GM23338 (cell line): ENCODE measurements at regions not wholly inside any gene's neighbourhood (a gene's known extent, or its start where the extent isn't known, plus 50 kb on each side); places are given as distances from the start of the nearest gene placed in this dataset.

Experiments
- CREB1 ChIP-seq: fragments of 250-450 bp; sonication (Bioruptor Pico); IDR thresholded peaks from 2 replicates; pipeline ENCODE4 v1.5.0; 2020; ENCODE audit warnings: low read depth, mild to moderate bottlenecking, moderate library complexity
- CTCF ChIP-seq, 2 experiments: fragments of 200-600 bp in 1 of 2; sonication (generic) in 1 of 2; conservative IDR thresholded peaks; 2 replicates each; pipeline versions ENCODE4 v1.5.1 to v1.6.1; 2016 to 2017; ENCODE audit warnings: antibody characterized with exemption in 2 of 2, low read depth in 2 of 2, mild to moderate bottlenecking in 2 of 2, moderate library complexity in 1 of 2
- ETS1 ChIP-seq: IDR thresholded peaks from 2 replicates; pipeline ENCODE4 v1.6.1; 2016; ENCODE audit warnings: antibody characterized with exemption
- EZH2 ChIP-seq: fragments of 200-600 bp; sonication (generic); IDR thresholded peaks from one replicate; pipeline ENCODE4 v1.8.0; 2017; ENCODE audit warnings: antibody characterized with exemption, mild to moderate bottlenecking, low read depth; ENCODE audit not compliant: unreplicated experiment
- EZH2phosphoT487 ChIP-seq: fragments of 200-600 bp; sonication (generic); IDR thresholded peaks from one replicate; pipeline ENCODE4 v1.8.1; 2018; ENCODE audit warnings: antibody characterized with exemption; ENCODE audit not compliant: unreplicated experiment
- JUNB ChIP-seq: IDR thresholded peaks from one replicate; pipeline ENCODE4 v1.6.1; 2016; ENCODE audit warnings: antibody characterized with exemption; ENCODE audit not compliant: unreplicated experiment
- NANOG ChIP-seq: IDR thresholded peaks from 2 replicates; pipeline ENCODE4 v1.6.1; 2016; ENCODE audit warnings: antibody characterized with exemption, borderline replicate concordance
- POLR2AphosphoS5 ChIP-seq: IDR thresholded peaks from 2 replicates; pipeline ENCODE4 v1.6.1; 2016; ENCODE audit warnings: antibody characterized with exemption, low read depth
- REST ChIP-seq: IDR thresholded peaks from one replicate; pipeline ENCODE4 v1.6.1; 2018; ENCODE audit warnings: antibody characterized with exemption; ENCODE audit not compliant: unreplicated experiment
- STAT1 ChIP-seq: IDR thresholded peaks from one replicate; pipeline ENCODE4 v1.6.1; 2016; ENCODE audit warnings: antibody characterized with exemption; ENCODE audit not compliant: unreplicated experiment
- ZNF114 ChIP-seq: fragments of 250-450 bp; sonication (Bioruptor Pico); IDR thresholded peaks from 2 replicates; pipeline ENCODE4 v1.5.0; 2020; ENCODE audit warnings: mild to moderate bottlenecking, moderate library complexity
- ZNF331 ChIP-seq: fragments of 250-450 bp; sonication (Bioruptor Pico); IDR thresholded peaks from 2 replicates; pipeline ENCODE4 v1.5.0; 2020; ENCODE audit warnings: low read depth, mild to moderate bottlenecking, moderate library complexity

GRCh38 chrX:45727761-45728160 is 527.1 kb upstream of the DIPK2B start:
- no peak for TF ChIP-seq CTCF (conservative IDR thresholded peaks at IDR 0.05; ENCODE audit: low read depth in 2 of 2)
- TF ChIP-seq POLR2AphosphoS5 = no peak
- TF ChIP-seq REST = no peak
- no peak for TF ChIP-seq ZNF331
- no peak for TF ChIP-seq EZH2phosphoT487
- TF ChIP-seq EZH2 = no peak
- TF ChIP-seq JUNB = no peak
- no peak for TF ChIP-seq CREB1
- no peak for TF ChIP-seq NANOG
- TF ChIP-seq ZNF114 (CRISPR knock-in tag) = no peak
- no peak for TF ChIP-seq STAT1
- no peak for TF ChIP-seq ETS1
